ENCODE measurements at regions not wholly inside any gene's neighbourhood (a gene's known extent, or its start where the extent isn't known, plus 50 kb on each side); places are given as distances from the start of the nearest gene placed in this dataset.
"Not testable (repeated sequence)": the region's sequence is repeated elsewhere in the genome, so short reads cannot be mapped to it uniquely, and the experiment has no call there.

- no peaks in the 10 kb centered on the region for H3K4me1 ChIP-seq (ENCODE audit: control insufficient read depth, insufficient read depth, low read length, poor library complexity, severe bottlenecking)
- no peak overlapping the region for H3K4me3 ChIP-seq (ENCODE audit: extremely low read depth, insufficient read depth, low read length, poor library complexity, severe bottlenecking)
- 70 to 83% methylated on average over 1 to 2 of the region's 3 CpGs for WGBS, 2 experiments (ENCODE audit: insufficient coverage in 2 of 2)
- no peaks in the 10 kb centered on the region for H3K36me3 ChIP-seq (ENCODE audit: control insufficient read depth, insufficient read depth, low read length)
- H3K9me3 ChIP-seq (ENCODE audit: control insufficient read depth, low read length): no peaks in the 10 kb centered on the region
- no peak overlapping the region for H3K27ac ChIP-seq (ENCODE audit: low read depth, low read length, severe bottlenecking)
These were observed 117.6 kb downstream of the FAM170A start for GRCh38 chr5:119746984-119747383.

- 89 to 96% methylated on average over 21 of the region's 24 CpGs for WGBS, 2 experiments (ENCODE audit: insufficient coverage in 2 of 2)
These were observed 121.8 kb downstream of the FAM170A start for GRCh38 chr5:119750887-119751733.

GRCh38 chr5:119751734-119752094 is 122.4 kb downstream of the FAM170A start:
- Histone ChIP-seq H3K4me1 (ENCODE audit: control insufficient read depth, insufficient read depth, low read length, poor library complexity, severe bottlenecking) (no peaks in the 10 kb centered on the region), H3K36me3 (ENCODE audit: control insufficient read depth, insufficient read depth, low read length) (no peaks in the 10 kb centered on the region), H3K4me3 (ENCODE audit: extremely low read depth, insufficient read depth, low read length, poor library complexity, severe bottlenecking) (no peak overlapping the region), H3K9me3 (ENCODE audit: control insufficient read depth, low read length) (no peaks in the 10 kb centered on the region), H3K27ac (ENCODE audit: low read depth, low read length, severe bottlenecking) (no peak overlapping the region)
- 68 to 87% methylated on average over 3 to 4 of the region's 6 CpGs for WGBS, 2 experiments (ENCODE audit: insufficient coverage in 2 of 2)

More at GRCh38 chr5:119750887-119751733, 121.8 kb downstream of the FAM170A start:
- Histone ChIP-seq H3K9me3 (ENCODE audit: control insufficient read depth, low read length) (no peaks in the 10 kb centered on the region), H3K4me1 (ENCODE audit: control insufficient read depth, insufficient read depth, low read length, poor library complexity, severe bottlenecking) (no peaks in the 10 kb centered on the region), H3K36me3 (ENCODE audit: control insufficient read depth, insufficient read depth, low read length) (no peaks in the 10 kb centered on the region), H3K4me3 (ENCODE audit: extremely low read depth, insufficient read depth, low read length, poor library complexity, severe bottlenecking) (no peak overlapping the region), H3K27ac (ENCODE audit: low read depth, low read length, severe bottlenecking) (no peak overlapping the region)

GRCh38 chr5:119752921-119753886 is 123.8 kb downstream of the FAM170A start:
- H3K4me1 ChIP-seq (ENCODE audit: control insufficient read depth, insufficient read depth, low read length, poor library complexity, severe bottlenecking): no peaks in the 10 kb centered on the region
- H3K4me3 ChIP-seq (ENCODE audit: extremely low read depth, insufficient read depth, low read length, poor library complexity, severe bottlenecking): no peak overlapping the region
- no peak overlapping the region for H3K27ac ChIP-seq (ENCODE audit: low read depth, low read length, severe bottlenecking)
- whole genome bisulfite sequencing, 2 experiments (ENCODE audit: insufficient coverage in 2 of 2): 84 to 91% methylated on average over 4 to 5 of the region's 8 CpGs
- H3K36me3 ChIP-seq (ENCODE audit: control insufficient read depth, insufficient read depth, low read length): no peaks in the 10 kb centered on the region
- H3K9me3 ChIP-seq (ENCODE audit: control insufficient read depth, low read length): no peaks in the 10 kb centered on the region

- not testable (repeated sequence) for H3K4me1 ChIP-seq (ENCODE audit: control insufficient read depth, insufficient read depth, low read length, poor library complexity, severe bottlenecking); H3K9me3 ChIP-seq (ENCODE audit: control insufficient read depth, low read length); H3K27ac ChIP-seq (ENCODE audit: low read depth, low read length, severe bottlenecking); H3K36me3 ChIP-seq (ENCODE audit: control insufficient read depth, insufficient read depth, low read length); H3K4me3 ChIP-seq (ENCODE audit: extremely low read depth, insufficient read depth, low read length, poor library complexity, severe bottlenecking)
- 96% methylated on average over 4 of the region's 7 CpGs; no CpG with 5 or more reads in 1 of the 2 experiments for WGBS, 2 experiments (ENCODE audit: insufficient coverage in 2 of 2)
These were observed 125.5 kb downstream of the FAM170A start for GRCh38 chr5:119754825-119755224.

GRCh38 chr5:119757276-119757675 is 127.9 kb downstream of the FAM170A start:
- Histone ChIP-seq H3K9me3 (ENCODE audit: control insufficient read depth, low read length) (no peaks in the 10 kb centered on the region), H3K4me1 (ENCODE audit: control insufficient read depth, insufficient read depth, low read length, poor library complexity, severe bottlenecking) (no peaks in the 10 kb centered on the region), H3K36me3 (ENCODE audit: control insufficient read depth, insufficient read depth, low read length) (no peaks in the 10 kb centered on the region), H3K27ac (ENCODE audit: low read depth, low read length, severe bottlenecking) (no peak overlapping the region), H3K4me3 (ENCODE audit: extremely low read depth, insufficient read depth, low read length, poor library complexity, severe bottlenecking) (no peak overlapping the region)
- WGBS, 2 experiments (ENCODE audit: insufficient coverage in 2 of 2): no CpG with 5 or more reads among the region's 2 CpGs

GRCh38 chr5:119769695-119770693 is 140.6 kb downstream of the FAM170A start:
- 78 to 80% methylated on average over 4 to 7 of the region's 11 CpGs for WGBS, 2 experiments (ENCODE audit: insufficient coverage in 2 of 2)
- not testable (repeated sequence) for H3K4me1 ChIP-seq (ENCODE audit: control insufficient read depth, insufficient read depth, low read length, poor library complexity, severe bottlenecking); H3K36me3 ChIP-seq (ENCODE audit: control insufficient read depth, insufficient read depth, low read length); H3K27ac ChIP-seq (ENCODE audit: low read depth, low read length, severe bottlenecking); H3K4me3 ChIP-seq (ENCODE audit: extremely low read depth, insufficient read depth, low read length, poor library complexity, severe bottlenecking); H3K9me3 ChIP-seq (ENCODE audit: control insufficient read depth, low read length)

GRCh38 chr5:119780145-119780544 is 150.8 kb downstream of the FAM170A start:
- H3K4me1 ChIP-seq (ENCODE audit: control insufficient read depth, insufficient read depth, low read length, poor library complexity, severe bottlenecking); H3K9me3 ChIP-seq (ENCODE audit: control insufficient read depth, low read length); H3K36me3 ChIP-seq (ENCODE audit: control insufficient read depth, insufficient read depth, low read length); H3K4me3 ChIP-seq (ENCODE audit: extremely low read depth, insufficient read depth, low read length, poor library complexity, severe bottlenecking); H3K27ac ChIP-seq (ENCODE audit: low read depth, low read length, severe bottlenecking): not testable (repeated sequence)
- WGBS, 2 experiments (ENCODE audit: insufficient coverage in 2 of 2): 80 to 82% methylated on average over 11 to 14 of the region's 15 CpGs

GRCh38 chr5:119785057-119785456 is 155.7 kb downstream of the FAM170A start:
- H3K9me3 ChIP-seq (ENCODE audit: control insufficient read depth, low read length): no peaks in the 10 kb centered on the region
- H3K4me1 ChIP-seq (ENCODE audit: control insufficient read depth, insufficient read depth, low read length, poor library complexity, severe bottlenecking): peaks cover 3% of the 10 kb centered on the region
- H3K36me3 ChIP-seq (ENCODE audit: control insufficient read depth, insufficient read depth, low read length): no peaks in the 10 kb centered on the region
- no peak overlapping the region for H3K4me3 ChIP-seq (ENCODE audit: extremely low read depth, insufficient read depth, low read length, poor library complexity, severe bottlenecking)
- H3K27ac ChIP-seq (ENCODE audit: low read depth, low read length, severe bottlenecking): no peak overlapping the region

Measured in mesodermal cell (in vitro differentiated cells).